ENCODE measurements at regions not wholly inside any gene's neighbourhood (a gene's known extent, or its start where the extent isn't known, plus 50 kb on each side); places are given as distances from the start of the nearest gene placed in this dataset.

- H3K27me3 ChIP-seq (ENCODE audit: insufficient read depth), result peaks cover 36% of the 10 kb centered on the region
- H2AFZ ChIP-seq, result no peak overlapping the region
- no peaks in the 10 kb centered on the region for H3K9me2 ChIP-seq (ENCODE audit: insufficient read depth)
- no peaks in the 10 kb centered on the region for H3K79me2 ChIP-seq (replicated peaks; ENCODE audit: insufficient read depth)
- H3K36me3 Mint-ChIP-seq (ENCODE audit: low read depth), result no peaks in the 10 kb centered on the region
- no peak overlapping the region for H3K4me3 ChIP-seq
- no peak overlapping the region for H3K4me2 ChIP-seq
- no peaks in the 10 kb centered on the region for H4K20me1 ChIP-seq (replicated peaks; ENCODE audit: insufficient read depth)
- peaks cover 7% of the 10 kb centered on the region; the same call in 1 of the 3 replicates for H3K9me3 Mint-ChIP-seq
- no peak overlapping the region for H3K27ac Mint-ChIP-seq
- H3F3A ChIP-seq (replicated peaks; ENCODE audit: low read depth), result no peaks in the 10 kb centered on the region; the same call in 1 of the 2 replicates
- H3K36me3 ChIP-seq (ENCODE audit: insufficient read depth), result no peaks in the 10 kb centered on the region
- no peak overlapping the region for H3K27ac ChIP-seq (ENCODE audit: low read depth)
- TF ChIP-seq ETS1 (IDR thresholded peaks at IDR 0.05), result no peak
- no peak for TF ChIP-seq JUNB (IDR thresholded peaks at IDR 0.05; ENCODE audit: unreplicated experiment)
- no peak for TF ChIP-seq REST (IDR thresholded peaks at IDR 0.05; ENCODE audit: unreplicated experiment)
- TF ChIP-seq EZH2phosphoT487 (IDR thresholded peaks at IDR 0.05; ENCODE audit: unreplicated experiment), result no peak
- no peak for TF ChIP-seq ZNF331 (CRISPR knock-in tag; IDR thresholded peaks at IDR 0.05; ENCODE audit: low read depth)
- no peak for TF ChIP-seq CREB1 (CRISPR knock-in tag; IDR thresholded peaks at IDR 0.05; ENCODE audit: low read depth)
- no peak for TF ChIP-seq NANOG (IDR thresholded peaks at IDR 0.05; ENCODE audit: borderline replicate concordance)
- no peak for TF ChIP-seq POLR2AphosphoS5 (IDR thresholded peaks at IDR 0.05; ENCODE audit: low read depth)
- no peak overlapping the region for H3K4me3 Mint-ChIP-seq
- ATAC-seq (no peak), DNase-seq (ENCODE audit: low spot score) (no peak)
- peaks cover 3% of the 10 kb centered on the region; the same call in 1 of the 2 replicates for H3K4me1 ChIP-seq (ENCODE audit: insufficient read depth)
- H3K27me3 Mint-ChIP-seq (ENCODE audit: insufficient read depth, low read depth, poor library complexity), result peaks cover 46% of the 10 kb centered on the region
- no peaks in the 10 kb centered on the region; the same call in none of the 3 replicates for H3K4me1 Mint-ChIP-seq
Measured at GRCh38 chr6:27674882-27675281, 202.0 kb upstream of the ZNF184 start.

GRCh38 chr6:27672113-27672799, 199.4 kb upstream of the ZNF184 start:
- H3K9me2 ChIP-seq (ENCODE audit: insufficient read depth), result no peaks in the 10 kb centered on the region
- no peaks in the 10 kb centered on the region; the same call in none of the 3 replicates for H3K4me1 Mint-ChIP-seq
- ATAC-seq (peak; percentile 64), DNase-seq (ENCODE audit: low spot score) (peak; percentile 87)
- H3F3A ChIP-seq (replicated peaks; ENCODE audit: low read depth), result no peaks in the 10 kb centered on the region; the same call in 1 of the 2 replicates
- H3K9me3 Mint-ChIP-seq, result peaks cover 10% of the 10 kb centered on the region; the same call in 2 of the 3 replicates
- no peaks in the 10 kb centered on the region for H3K36me3 Mint-ChIP-seq (ENCODE audit: low read depth)
- peaks cover 51% of the 10 kb centered on the region for H3K27me3 Mint-ChIP-seq (ENCODE audit: insufficient read depth, low read depth, poor library complexity)
- H4K20me1 ChIP-seq (replicated peaks; ENCODE audit: insufficient read depth), result no peaks in the 10 kb centered on the region
- H3K4me3 Mint-ChIP-seq, result peak overlapping the region; percentile 81
- H3K27ac Mint-ChIP-seq, result 0 out of 2 replicates have a peak overlapping the region, but pooled peaks have one; percentile 12
- no peak overlapping the region for H3K27ac ChIP-seq (ENCODE audit: low read depth)
- H3K36me3 ChIP-seq (ENCODE audit: insufficient read depth), result no peaks in the 10 kb centered on the region
- no peak overlapping the region for H2AFZ ChIP-seq
- peaks cover 32% of the 10 kb centered on the region for H3K27me3 ChIP-seq (ENCODE audit: insufficient read depth)
- H3K79me2 ChIP-seq (replicated peaks; ENCODE audit: insufficient read depth), result no peaks in the 10 kb centered on the region
- H3K4me3 ChIP-seq, result peak overlapping the region; percentile 71
- peaks cover 3% of the 10 kb centered on the region; the same call in 1 of the 2 replicates for H3K4me1 ChIP-seq (ENCODE audit: insufficient read depth)
- H3K4me2 ChIP-seq, result peak overlapping the region; percentile 76
- TF ChIP-seq CREB1 (CRISPR knock-in tag; IDR thresholded peaks at IDR 0.05; ENCODE audit: low read depth), result peak; percentile 29; the same call in 1 of the 2 replicates
- peak; percentile 71 for TF ChIP-seq ZNF462 (CRISPR knock-in tag; IDR thresholded peaks at IDR 0.05)
- no peak for TF ChIP-seq EZH2phosphoT487 (IDR thresholded peaks at IDR 0.05; ENCODE audit: unreplicated experiment)
